Uterus (tissue), 2 donors: ENCODE measurements at regions not wholly inside any gene's neighbourhood (a gene's known extent, or its start where the extent isn't known, plus 50 kb on each side); places are given as distances from the start of the nearest gene placed in this dataset.

Experiments used
- CTCF ChIP-seq, 4 experiments: fragments of 200-600 bp in 2 of 4; fragments of 450-650 bp in 2 of 4; sonication (generic) in 2 of 4; IDR thresholded peaks; one replicate each; pipeline ENCODE4 v1.5.1; 2016 to 2019; ENCODE audit warnings: antibody characterized with exemption in 4 of 4, mild to moderate bottlenecking in 2 of 4, moderate library complexity in 1 of 4
- POLR2A ChIP-seq, 2 donors: fragments of 450-650 bp; IDR thresholded peaks; one replicate each; pipeline ENCODE4 v1.6.1; 2016; ENCODE audit warnings: antibody characterized with exemption in 2 of 2, mild to moderate bottlenecking in 1 of 2, moderate library complexity in 1 of 2

GRCh38 chr3:102133376-102133775 is 284.1 kb downstream of the NFKBIZ start:
- no peak for TF ChIP-seq CTCF (IDR thresholded peaks at IDR 0.05)
- no peak for TF ChIP-seq POLR2A (IDR thresholded peaks at IDR 0.05)
